NT2/D1 (cell line): ENCODE measurements at regions not wholly inside any gene's neighbourhood (a gene's known extent, or its start where the extent isn't known, plus 50 kb on each side); places are given as distances from the start of the nearest gene placed in this dataset.

Source experiments
- YY1 ChIP-seq: IDR thresholded peaks from 2 replicates; pipeline ENCODE4 v1.6.1; 2011; ENCODE audit not compliant: insufficient read length, insufficient read depth
- ZNF274 ChIP-seq: IDR thresholded peaks from 2 replicates; pipeline ENCODE4 v1.6.1; 2011; ENCODE audit warnings: mild to moderate bottlenecking, low read depth, low read length

DNA sequence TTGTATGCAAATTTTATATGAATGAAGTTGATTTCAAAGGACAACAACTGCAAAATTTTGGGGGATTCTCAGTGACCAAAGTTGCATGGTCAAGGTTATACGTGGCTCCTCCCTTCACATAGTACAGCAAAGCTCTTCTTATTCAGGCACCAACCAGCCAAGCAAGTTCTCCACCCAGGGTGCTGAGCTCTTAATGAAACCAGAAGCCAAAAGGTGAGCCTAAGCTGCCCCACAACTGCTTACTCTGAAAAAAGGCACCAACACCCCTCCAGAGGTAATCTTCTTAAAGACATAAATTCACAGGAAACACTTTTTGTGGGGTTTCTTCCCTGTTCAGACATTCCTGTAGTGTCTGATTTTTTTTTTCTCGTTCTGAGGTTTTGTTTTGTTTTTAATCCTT lies 106.1 kb upstream of the GMNC start:
- TF ChIP-seq YY1 (no peak), ZNF274 (no peak)
